GM12878 (cell line): ENCODE measurements at regions not wholly inside any gene's neighbourhood (a gene's known extent, or its start where the extent isn't known, plus 50 kb on each side); places are given as distances from the start of the nearest gene placed in this dataset.

Source experiments
- BRCA1 ChIP-seq: IDR thresholded peaks from 2 replicates; pipeline ENCODE4 v1.6.1; 2011; ENCODE audit warnings: low read depth, low read length, improper control_type of control experiment
- POLR2A ChIP-seq: IDR thresholded peaks from 2 replicates; pipeline ENCODE4 v1.6.1; 2011; ENCODE audit warnings: low read depth, mild to moderate bottlenecking, low read length
- TF ChIP-seq, protein P1 (sequence below), 3 experiments: IDR thresholded peaks in 2 of 3; conservative IDR thresholded peaks in 1 of 3; 2 replicates each; pipeline ENCODE4 v1.5.1; 2011; ENCODE audit warnings: low read depth in 3 of 3, low read length in 3 of 3, mild to moderate bottlenecking in 3 of 3, control low read depth in 2 of 3, moderate library complexity in 2 of 3, inconsistent platforms in 1 of 3, mixed read lengths in 1 of 3; ENCODE audit not compliant: control insufficient read depth in 2 of 3, insufficient read depth in 1 of 3; ENCODE audit errors: extremely low read depth in 1 of 3
- TF ChIP-seq, protein P2 (sequence below): IDR thresholded peaks from 2 replicates; pipeline ENCODE4 v1.6.1; 2012; ENCODE audit warnings: low read depth, low read length, improper control_type of control experiment

GRCh38 chrX:79081895-79082512, 62.5 kb upstream of the GPR174 start:
- TF ChIP-seq, protein P1, sequence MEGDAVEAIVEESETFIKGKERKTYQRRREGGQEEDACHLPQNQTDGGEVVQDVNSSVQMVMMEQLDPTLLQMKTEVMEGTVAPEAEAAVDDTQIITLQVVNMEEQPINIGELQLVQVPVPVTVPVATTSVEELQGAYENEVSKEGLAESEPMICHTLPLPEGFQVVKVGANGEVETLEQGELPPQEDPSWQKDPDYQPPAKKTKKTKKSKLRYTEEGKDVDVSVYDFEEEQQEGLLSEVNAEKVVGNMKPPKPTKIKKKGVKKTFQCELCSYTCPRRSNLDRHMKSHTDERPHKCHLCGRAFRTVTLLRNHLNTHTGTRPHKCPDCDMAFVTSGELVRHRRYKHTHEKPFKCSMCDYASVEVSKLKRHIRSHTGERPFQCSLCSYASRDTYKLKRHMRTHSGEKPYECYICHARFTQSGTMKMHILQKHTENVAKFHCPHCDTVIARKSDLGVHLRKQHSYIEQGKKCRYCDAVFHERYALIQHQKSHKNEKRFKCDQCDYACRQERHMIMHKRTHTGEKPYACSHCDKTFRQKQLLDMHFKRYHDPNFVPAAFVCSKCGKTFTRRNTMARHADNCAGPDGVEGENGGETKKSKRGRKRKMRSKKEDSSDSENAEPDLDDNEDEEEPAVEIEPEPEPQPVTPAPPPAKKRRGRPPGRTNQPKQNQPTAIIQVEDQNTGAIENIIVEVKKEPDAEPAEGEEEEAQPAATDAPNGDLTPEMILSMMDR (IDR thresholded peaks at IDR 0.05 in 2 of 3, conservative IDR thresholded peaks at IDR 0.05 in 1 of 3; ENCODE audit: control insufficient read depth in 2 of 3, extremely low read depth in 1 of 3, insufficient read depth in 1 of 3, low read depth in 3 of 3, low read length in 3 of 3) = peak; percentile 54 to 82 (median 63); a peak in 5 of 6 replicates
- TF ChIP-seq BRCA1 = no peak
- TF ChIP-seq, protein P2, sequence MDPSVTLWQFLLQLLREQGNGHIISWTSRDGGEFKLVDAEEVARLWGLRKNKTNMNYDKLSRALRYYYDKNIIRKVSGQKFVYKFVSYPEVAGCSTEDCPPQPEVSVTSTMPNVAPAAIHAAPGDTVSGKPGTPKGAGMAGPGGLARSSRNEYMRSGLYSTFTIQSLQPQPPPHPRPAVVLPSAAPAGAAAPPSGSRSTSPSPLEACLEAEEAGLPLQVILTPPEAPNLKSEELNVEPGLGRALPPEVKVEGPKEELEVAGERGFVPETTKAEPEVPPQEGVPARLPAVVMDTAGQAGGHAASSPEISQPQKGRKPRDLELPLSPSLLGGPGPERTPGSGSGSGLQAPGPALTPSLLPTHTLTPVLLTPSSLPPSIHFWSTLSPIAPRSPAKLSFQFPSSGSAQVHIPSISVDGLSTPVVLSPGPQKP = no peak
- TF ChIP-seq POLR2A = no peak
